ENCODE measurements at regions not wholly inside any gene's neighbourhood (a gene's known extent, or its start where the extent isn't known, plus 50 kb on each side); places are given as distances from the start of the nearest gene placed in this dataset.

- H3K27me3 ChIP-seq (replicated peaks; ENCODE audit: control insufficient read depth, insufficient read depth, low read length), result no peaks in the 10 kb centered on the region
- no peak for DNase-seq (ENCODE audit: extremely low read depth, insufficient read length)
- no peaks in the 10 kb centered on the region for H3K36me3 ChIP-seq (ENCODE audit: control insufficient read depth, insufficient read depth, low read length)
- no peak for TF ChIP-seq CTCF (IDR thresholded peaks at IDR 0.05; ENCODE audit: insufficient read depth, low read length, poor library complexity, severe bottlenecking)
- no peak overlapping the region for H3K4me3 ChIP-seq (replicated peaks; ENCODE audit: low read depth, low read length)
These were observed 282.2 kb downstream of the GUCY2F start for GRCh38 chrX:109199726-109200125.

GRCh38 chrX:109190542-109190941 is 291.3 kb downstream of the GUCY2F start:
- Histone ChIP-seq H3K36me3 (ENCODE audit: control insufficient read depth, insufficient read depth, low read length) (no peaks in the 10 kb centered on the region), H3K27me3 (replicated peaks; ENCODE audit: control insufficient read depth, insufficient read depth, low read length) (no peaks in the 10 kb centered on the region), H3K4me3 (replicated peaks; ENCODE audit: low read depth, low read length) (no peak overlapping the region)
- peak; percentile 59 for DNase-seq (ENCODE audit: extremely low read depth, insufficient read length)
- TF ChIP-seq CTCF (IDR thresholded peaks at IDR 0.05; ENCODE audit: insufficient read depth, low read length, poor library complexity, severe bottlenecking), result no peak

- TF ChIP-seq CTCF (IDR thresholded peaks at IDR 0.05; ENCODE audit: insufficient read depth, low read length, poor library complexity, severe bottlenecking), result no peak
- no peaks in the 10 kb centered on the region for H3K27me3 ChIP-seq (replicated peaks; ENCODE audit: control insufficient read depth, insufficient read depth, low read length)
- DNase-seq (ENCODE audit: extremely low read depth, insufficient read length), result no peak
- no peaks in the 10 kb centered on the region for H3K36me3 ChIP-seq (ENCODE audit: control insufficient read depth, insufficient read depth, low read length)
- H3K4me3 ChIP-seq (replicated peaks; ENCODE audit: low read depth, low read length), result no peak overlapping the region
These were observed 294.3 kb downstream of the GUCY2F start for GRCh38 chrX:109187473-109188168.

GRCh38 chrX:109186939-109187338 is 294.9 kb downstream of the GUCY2F start:
- no peak for DNase-seq (ENCODE audit: extremely low read depth, insufficient read length)
- H3K27me3 ChIP-seq (replicated peaks; ENCODE audit: control insufficient read depth, insufficient read depth, low read length), result no peaks in the 10 kb centered on the region
- no peak for TF ChIP-seq CTCF (IDR thresholded peaks at IDR 0.05; ENCODE audit: insufficient read depth, low read length, poor library complexity, severe bottlenecking)

GRCh38 chrX:109184506-109185139 is 297.3 kb downstream of the GUCY2F start:
- no peak for TF ChIP-seq CTCF (IDR thresholded peaks at IDR 0.05; ENCODE audit: insufficient read depth, low read length, poor library complexity, severe bottlenecking)
- H3K36me3 ChIP-seq (ENCODE audit: control insufficient read depth, insufficient read depth, low read length), result no peaks in the 10 kb centered on the region
- no peak overlapping the region for H3K4me3 ChIP-seq (replicated peaks; ENCODE audit: low read depth, low read length)

More at GRCh38 chrX:109186939-109187338, 294.9 kb downstream of the GUCY2F start:
- Histone ChIP-seq H3K36me3 (ENCODE audit: control insufficient read depth, insufficient read depth, low read length) (no peaks in the 10 kb centered on the region), H3K4me3 (replicated peaks; ENCODE audit: low read depth, low read length) (no peak overlapping the region)

More at GRCh38 chrX:109184506-109185139, 297.3 kb downstream of the GUCY2F start:
- no peaks in the 10 kb centered on the region for H3K27me3 ChIP-seq (replicated peaks; ENCODE audit: control insufficient read depth, insufficient read depth, low read length)
- no peak for DNase-seq (ENCODE audit: extremely low read depth, insufficient read length)

All from GM06990 (cell line).